Keratinocyte (primary cell): ENCODE measurements at regions not wholly inside any gene's neighbourhood (a gene's known extent, or its start where the extent isn't known, plus 50 kb on each side); places are given as distances from the start of the nearest gene placed in this dataset.

Experiments
- CTCF ChIP-seq, 3 experiments: IDR thresholded peaks in 1 of 3; conservative IDR thresholded peaks in 1 of 3; optimal IDR thresholded peaks in 1 of 3; 2 replicates in 2 of 3; 3 replicates in 1 of 3; pipeline versions ENCODE3 to v1.5.1; 2011; ENCODE audit warnings: low read length in 3 of 3, mild to moderate bottlenecking in 3 of 3, moderate library complexity in 2 of 3, control low read depth in 1 of 3, inconsistent platforms in 1 of 3; ENCODE audit not compliant: insufficient read depth in 2 of 3; ENCODE audit errors: extremely low read depth in 1 of 3
- EZH2 ChIP-seq: IDR thresholded peaks from one replicate; pipeline ENCODE4 v1.6.1; 2012; ENCODE audit warnings: inconsistent platforms, mild to moderate bottlenecking, low read length, moderate library complexity

- TF ChIP-seq CTCF (optimal IDR thresholded peaks at IDR 0.05 in 1 of 3, IDR thresholded peaks at IDR 0.05 in 1 of 3, conservative IDR thresholded peaks at IDR 0.05 in 1 of 3; ENCODE audit: extremely low read depth in 1 of 3, insufficient read depth in 2 of 3, low read length in 3 of 3) (no peak), EZH2 (no peak)
Observed at GRCh38 chr10:59068581-59069191, 107.8 kb upstream of the PHYHIPL start.
